ENCODE measurements at regions not wholly inside any gene's neighbourhood (a gene's known extent, or its start where the extent isn't known, plus 50 kb on each side); places are given as distances from the start of the nearest gene placed in this dataset.
A peak's percentile ranks its signal among the peaks of the same experiment; 100 is the strongest.

DNA sequence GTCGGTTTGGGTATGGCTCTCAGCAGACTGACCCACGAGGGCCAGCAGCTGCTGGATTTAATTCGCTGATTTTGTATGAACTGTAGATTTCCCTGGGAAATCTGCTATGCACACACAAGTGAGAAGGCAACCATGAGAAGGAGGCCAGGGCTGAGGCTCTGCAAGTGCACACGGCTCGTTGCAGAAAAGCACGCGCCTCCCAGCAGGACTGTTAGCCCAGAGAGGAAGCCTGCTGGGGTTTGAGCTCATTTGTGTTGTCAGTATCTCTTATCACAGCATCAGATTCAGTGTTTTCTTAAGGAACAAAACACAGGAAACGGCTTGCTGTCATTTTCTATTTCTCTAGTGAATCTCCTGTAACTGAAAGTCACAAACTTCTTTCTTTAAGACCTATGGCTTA lies 296.2 kb upstream of the FAT1 start:
- DNase-seq (no peak), ATAC-seq (ENCODE audit: low read depth) (no peak)
- H4K8ac ChIP-seq (ENCODE audit: low read depth in 2 of 2, low read length in 2 of 2) = no peak overlapping the region
- H3K27me3 ChIP-seq (ENCODE audit: control insufficient read depth, insufficient read depth, low read length) = no peaks in the 10 kb centered on the region
- no peak overlapping the region for H4K5ac ChIP-seq (ENCODE audit: low read depth, low read length)
- intact Hi-C loops (cut with micrococcal nuclease) = no loop called here
- no peak overlapping the region for H2AK9ac ChIP-seq (replicated peaks; ENCODE audit: low read depth, low read length, poor library complexity)
- peak overlapping the region; percentile 23 for H2AFZ ChIP-seq (replicated peaks; ENCODE audit: low read length, poor library complexity)
- H3K27ac ChIP-seq (ENCODE audit: insufficient read depth, low read length) = no peak overlapping the region
- H3K18ac ChIP-seq (ENCODE audit: low read depth, low read length) = no peak overlapping the region
- H2BK20ac ChIP-seq (ENCODE audit: low read depth, low read length) = no peak overlapping the region
- H3K23ac ChIP-seq (ENCODE audit: low read depth, low read length) = no peak overlapping the region
- H2BK5ac ChIP-seq (ENCODE audit: low read depth, low read length, poor library complexity, severe bottlenecking) = no peak overlapping the region
- dilution Hi-C loops (cut with HindIII; ENCODE audit: low sequenced_read_pairs, unreplicated experiment) = no loop called here
- no peak overlapping the region for H3K4me2 ChIP-seq (ENCODE audit: low read depth, low read length)
- H2BK120ac ChIP-seq (ENCODE audit: low read depth, low read length) = no peak overlapping the region
- no peak overlapping the region for H2AK5ac ChIP-seq (ENCODE audit: low read depth, low read length)
- H3K9ac ChIP-seq (ENCODE audit: low read depth, low read length) = no peak overlapping the region
- CTCF ChIA-PET = no interaction called here
- no peak overlapping the region for H3K4me3 ChIP-seq (ENCODE audit: insufficient read depth, low read depth, low read length)
- H3K9me1 ChIP-seq (ENCODE audit: insufficient read depth, low read length) = no peaks in the 10 kb centered on the region
- H4K91ac ChIP-seq (ENCODE audit: insufficient read depth, low read depth, low read length) = no peak overlapping the region
- H3K4me1 ChIP-seq (ENCODE audit: control insufficient read depth, insufficient read depth, low read length) = peaks cover 2% of the 10 kb centered on the region; the same call in 1 of the 2 replicates
- in situ Hi-C loops (cut with MboI; ENCODE audit: low sequenced_read_pairs) = no loop called here
- H4K20me1 ChIP-seq (ENCODE audit: insufficient read depth, low read length) = no peaks in the 10 kb centered on the region
- no peak overlapping the region for H3K14ac ChIP-seq (replicated peaks; ENCODE audit: low read depth, low read length)
- POLR2A ChIA-PET (ENCODE audit: unreplicated experiment) = no interaction called here
- H3K4ac ChIP-seq (ENCODE audit: low read depth, low read length) = no peak overlapping the region
- TF ChIP-seq RAD21 (IDR thresholded peaks at IDR 0.05; ENCODE audit: low read length) (no peak), RCOR1 (IDR thresholded peaks at IDR 0.05; ENCODE audit: insufficient replicate concordance, low read length) (no peak), MXI1 (IDR thresholded peaks at IDR 0.05; ENCODE audit: borderline replicate concordance, low read depth, low read length) (no peak)
- BruUV-seq (replicated peaks) = no TSS peak
- H3K36me3 ChIP-seq (ENCODE audit: control insufficient read depth, insufficient read depth, low read length) = no peaks in the 10 kb centered on the region
- H2BK15ac ChIP-seq (ENCODE audit: low read depth, low read length) = no peak overlapping the region
- no peaks in the 10 kb centered on the region for H3K9me3 ChIP-seq (ENCODE audit: control insufficient read depth, insufficient read depth, low read length)
- 92% methylated on average over 2 of the region's 8 CpGs; no CpG with 5 or more reads in 1 of the 2 experiments for WGBS, 2 experiments (ENCODE audit: extremely low coverage in 2 of 2, insufficient read length in 1 of 2)
- H3K79me1 ChIP-seq (ENCODE audit: low read depth in 1 of 2, low read length in 2 of 2) = no peaks in the 10 kb centered on the region
- no peak overlapping the region for H3K56ac ChIP-seq (ENCODE audit: extremely low read depth, insufficient read depth, low read length)
